HG03196 (cell line): ENCODE measurements at regions not wholly inside any gene's neighbourhood (a gene's known extent, or its start where the extent isn't known, plus 50 kb on each side); places are given as distances from the start of the nearest gene placed in this dataset.

ENCODE experiments used
- ATAC-seq: cut with Tn5 transposase; IDR thresholded peaks from one replicate; pipeline ENCODE4 v1.9.1; 2021; ENCODE audit not compliant: unreplicated experiment

GRCh38 chr12:90331262-90331661, 622.6 kb upstream of the ATP2B1 start:
- ATAC-seq = no peak

- ATAC-seq = no peak
Measured at GRCh38 chr12:90327793-90328743, 619.4 kb upstream of the ATP2B1 start.

- ATAC-seq = no peak
Measured at GRCh38 chr12:90323217-90323616, 614.6 kb upstream of the ATP2B1 start.

GRCh38 chr12:90322006-90322405, 613.4 kb upstream of the ATP2B1 start:
- ATAC-seq = no peak

GRCh38 chr12:90321369-90321768, 612.7 kb upstream of the ATP2B1 start:
- ATAC-seq = no peak

GRCh38 chr12:90311561-90311960, 602.9 kb upstream of the ATP2B1 start:
- no peak for ATAC-seq

DNA sequence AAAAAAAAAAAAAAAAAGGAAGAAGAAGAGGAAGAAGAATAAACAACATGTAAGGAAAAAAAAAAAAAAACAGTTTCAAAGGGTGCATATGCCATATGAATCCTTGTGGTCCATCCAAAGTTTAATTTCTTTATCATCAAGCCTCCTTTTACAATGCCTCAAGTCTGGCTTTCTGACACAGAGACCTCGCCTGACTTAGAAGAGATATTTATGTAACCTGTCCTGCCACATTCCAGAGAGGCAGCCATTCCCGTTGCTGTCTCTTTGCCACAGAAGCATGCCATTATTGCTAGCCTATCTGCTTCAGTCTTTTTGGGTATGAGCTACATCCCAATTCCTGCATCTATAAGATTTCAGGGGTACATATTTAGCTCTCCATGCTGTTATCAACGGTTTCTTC, 596.7 kb upstream of the ATP2B1 start:
- no peak for ATAC-seq

- no peak for ATAC-seq
Measured at GRCh38 chr12:90304231-90304630, 595.6 kb upstream of the ATP2B1 start.

- ATAC-seq = no peak
Measured at GRCh38 chr12:90303771-90304170, 595.1 kb upstream of the ATP2B1 start.

GRCh38 chr12:90301561-90302133, 593.0 kb upstream of the ATP2B1 start:
- no peak for ATAC-seq

GRCh38 chr12:90301095-90301494, 592.5 kb upstream of the ATP2B1 start:
- ATAC-seq = no peak

DNA sequence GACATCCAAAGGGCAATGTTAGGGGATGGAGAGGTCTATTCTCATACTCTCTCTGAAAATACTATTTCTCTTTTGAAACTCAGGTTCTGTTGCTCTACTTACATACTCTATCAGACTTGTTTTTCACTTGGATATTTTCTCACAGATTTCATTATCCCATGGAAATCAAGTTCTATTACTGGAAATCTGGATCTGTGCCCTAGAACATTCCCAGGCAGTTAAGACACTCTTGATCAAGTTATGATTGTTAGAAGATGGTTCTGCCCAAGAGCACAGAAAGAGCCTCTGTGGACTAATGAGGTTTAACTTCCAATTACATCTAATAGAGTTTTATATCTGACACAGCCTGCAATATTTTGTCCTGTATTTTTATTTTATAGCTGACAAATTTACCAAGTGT, 591.0 kb upstream of the ATP2B1 start:
- ATAC-seq = no peak

DNA sequence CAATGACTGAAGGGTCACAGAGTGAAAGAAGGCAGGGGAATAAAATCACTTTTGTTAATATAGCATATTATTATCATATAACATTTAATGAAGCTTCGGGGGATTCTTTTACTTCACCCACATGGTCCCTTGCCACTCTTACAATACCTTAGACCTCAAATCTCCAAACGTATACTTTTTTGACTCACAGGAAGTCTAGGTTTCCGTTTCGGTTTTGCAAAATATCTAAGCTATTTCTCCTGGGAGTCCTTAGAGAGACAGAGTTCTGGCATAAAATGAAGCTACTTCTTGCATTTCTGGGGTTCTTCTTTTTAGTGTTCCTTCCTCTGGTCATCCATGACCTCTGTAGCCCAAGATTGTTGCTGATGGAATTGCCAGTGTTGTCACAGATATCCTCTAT, 590.5 kb upstream of the ATP2B1 start:
- ATAC-seq = peak; percentile 98

DNA sequence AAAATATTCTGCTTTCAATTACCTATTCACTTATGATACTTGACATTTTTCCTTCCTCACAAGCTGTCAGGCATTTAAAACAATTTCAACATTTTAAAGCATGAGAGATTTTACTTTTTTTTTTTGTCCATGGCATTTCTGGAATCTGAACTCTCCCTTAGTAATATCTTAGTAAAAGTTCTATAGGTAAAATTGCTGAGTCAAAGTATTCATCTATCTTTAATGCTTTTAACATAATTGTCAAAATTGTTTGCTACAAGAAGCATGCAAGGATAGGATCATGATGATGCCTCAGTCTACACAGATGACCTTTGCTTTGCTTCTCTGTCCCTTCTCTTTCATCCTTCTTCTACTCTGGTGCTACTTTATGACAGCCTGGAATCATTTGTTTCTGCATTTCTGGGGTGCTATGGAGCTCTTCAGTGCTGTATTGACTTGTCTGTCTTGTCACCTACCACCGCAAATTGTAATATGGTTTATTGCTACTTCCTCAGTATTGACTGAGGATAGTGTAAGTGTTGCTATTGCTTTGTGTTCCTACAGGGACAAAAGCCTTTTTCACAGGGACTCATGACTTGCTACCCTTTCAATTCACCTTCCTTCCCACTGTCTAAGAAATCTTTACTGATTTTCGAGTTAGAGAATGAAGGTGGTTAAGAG, 589.8 kb upstream of the ATP2B1 start:
- no peak for ATAC-seq

- ATAC-seq = no peak
Measured at GRCh38 chr12:90295858-90296257, 587.2 kb upstream of the ATP2B1 start.

DNA sequence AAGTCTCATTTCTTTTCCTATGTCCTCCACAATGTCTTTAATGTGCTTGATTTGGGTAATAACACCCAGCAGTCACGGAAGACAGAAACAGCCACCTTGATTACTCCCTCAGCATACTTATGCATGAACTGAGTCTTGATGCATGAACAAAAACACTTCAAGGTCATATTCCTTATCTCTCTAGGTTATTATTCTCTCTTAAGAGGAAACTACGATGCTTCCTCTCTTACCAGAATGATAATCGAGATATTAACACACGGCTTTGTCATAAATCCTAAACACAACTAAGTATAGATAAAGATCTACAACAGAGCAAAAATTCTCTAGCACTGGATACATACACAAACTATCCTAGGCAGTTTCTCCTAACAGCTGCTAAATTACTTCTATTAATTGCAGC, 583.5 kb upstream of the ATP2B1 start:
- no peak for ATAC-seq

- no peak for ATAC-seq
Measured at GRCh38 chr12:90290980-90291975, 582.6 kb upstream of the ATP2B1 start.

DNA sequence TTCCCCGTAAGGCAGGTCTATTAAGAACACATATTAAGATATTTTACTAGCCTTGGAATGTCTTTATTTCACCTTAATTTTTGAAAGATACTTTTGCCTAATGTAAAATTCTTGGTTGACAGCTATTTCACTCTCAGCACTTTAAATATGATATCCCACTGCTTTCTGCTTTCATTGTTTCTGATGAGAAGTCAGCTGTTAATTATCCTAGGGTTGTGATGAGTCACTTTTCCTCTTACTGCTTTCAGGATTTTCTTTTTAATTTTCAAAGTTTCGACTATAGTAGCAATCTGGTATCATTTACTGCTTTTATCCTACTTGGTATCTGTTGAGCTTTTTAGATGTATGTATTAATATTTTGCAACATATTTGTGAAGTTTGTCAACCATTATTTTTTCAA, 578.9 kb upstream of the ATP2B1 start:
- no peak for ATAC-seq

DNA sequence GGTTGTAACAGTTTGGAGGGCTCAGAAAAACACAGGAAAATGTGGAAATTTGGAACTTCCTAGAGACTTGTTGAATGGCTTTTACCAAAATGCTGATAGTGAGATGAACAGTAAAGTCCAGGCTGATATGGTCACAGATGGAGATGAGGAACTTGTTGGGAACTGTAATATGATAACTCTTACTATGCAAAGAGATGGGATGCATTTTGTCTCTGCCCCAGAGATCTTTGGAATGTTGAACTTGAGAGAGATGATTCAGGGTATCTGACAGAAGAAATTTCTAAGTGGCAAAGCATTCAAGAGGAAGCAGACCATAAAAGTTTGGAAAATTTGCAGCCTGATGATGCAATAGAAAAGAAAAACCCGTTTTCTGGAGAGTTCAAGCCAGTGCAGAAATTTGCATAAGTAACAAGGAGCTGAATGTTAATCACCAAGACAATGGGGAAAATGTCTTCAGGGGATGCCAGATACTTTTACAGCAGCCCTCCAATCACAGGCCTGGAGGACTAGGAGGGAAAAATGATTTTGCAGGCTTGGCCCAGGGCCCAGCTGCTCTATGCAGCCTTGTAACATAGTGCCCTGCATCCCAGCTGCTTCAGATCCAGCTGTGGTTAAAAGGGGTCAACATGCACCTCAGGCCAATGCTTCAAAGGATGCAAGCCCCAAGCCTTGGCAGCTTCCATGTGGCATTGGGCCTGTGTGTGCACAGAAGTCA, 572.7 kb upstream of the ATP2B1 start:
- ATAC-seq = no peak

DNA sequence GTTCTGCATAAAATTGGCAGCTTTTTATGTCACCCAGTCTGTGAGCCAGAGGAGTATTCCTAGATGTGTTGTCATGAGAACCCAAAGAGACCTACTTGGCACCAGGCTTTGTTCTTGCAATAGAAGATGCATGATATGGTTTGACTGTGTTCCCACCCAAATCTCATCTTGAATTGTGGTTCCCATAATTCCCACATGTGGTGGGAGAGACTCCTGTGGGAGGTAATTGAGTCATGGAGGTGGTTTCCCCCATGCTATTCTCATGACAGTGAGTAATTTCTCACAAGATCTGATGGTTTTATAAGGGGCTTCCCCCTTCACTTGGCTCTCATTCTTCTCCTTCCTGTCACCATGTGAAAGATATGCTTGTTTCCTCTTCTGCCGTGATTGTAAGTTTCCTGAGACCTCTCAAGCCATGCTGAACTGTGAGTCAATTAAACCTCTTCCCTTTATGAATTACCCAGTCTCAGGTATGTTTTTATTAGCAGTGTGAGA, 572.0 kb upstream of the ATP2B1 start:
- ATAC-seq = peak; percentile 64
